GM18907 (cell line): ENCODE measurements at regions not wholly inside any gene's neighbourhood (a gene's known extent, or its start where the extent isn't known, plus 50 kb on each side); places are given as distances from the start of the nearest gene placed in this dataset.

Experiments used
- ATAC-seq: cut with Tn5 transposase; IDR thresholded peaks from one replicate; pipeline ENCODE4 v1.9.1; 2021; ENCODE audit warnings: mild to moderate bottlenecking, moderate library complexity; ENCODE audit not compliant: unreplicated experiment

DNA sequence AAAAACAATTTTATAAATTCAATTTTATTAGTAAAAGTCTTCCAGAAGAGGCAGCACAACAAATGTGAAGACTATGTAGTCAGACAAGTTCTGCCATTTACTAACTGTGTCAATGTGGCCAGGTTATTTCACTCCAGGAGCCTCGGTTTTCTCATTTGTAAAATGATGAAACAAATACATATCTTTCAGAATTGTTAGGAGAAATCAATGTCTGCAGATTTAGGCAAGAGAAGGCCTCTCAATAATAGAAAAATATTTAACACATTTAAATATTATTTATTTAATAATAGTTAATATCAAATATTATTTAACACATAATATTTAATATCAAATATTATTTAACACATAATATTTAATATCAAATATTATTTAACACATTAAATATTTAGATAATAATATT is 75.6 kb upstream of the PTGFR start:
- ATAC-seq: no peak

DNA sequence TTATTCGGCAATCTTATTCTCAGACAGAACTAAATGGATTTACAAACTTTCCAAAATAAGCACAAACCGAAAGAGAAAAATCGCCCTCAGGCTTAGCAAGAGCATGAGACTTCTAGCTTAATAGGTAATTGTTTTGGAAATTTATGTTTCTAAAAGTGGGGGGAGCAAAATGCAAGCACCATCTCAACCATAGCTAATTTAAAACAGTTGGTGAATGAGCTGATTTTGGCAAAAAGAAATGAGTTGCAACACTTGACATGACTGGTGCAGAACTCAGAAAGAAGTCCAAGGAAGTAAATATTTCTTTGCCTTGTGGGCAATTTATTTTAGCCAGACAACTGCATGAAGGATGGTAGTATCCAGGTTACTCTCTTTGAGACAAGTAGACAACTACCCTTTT is 71.5 kb upstream of the PTGFR start:
- no peak for ATAC-seq

DNA sequence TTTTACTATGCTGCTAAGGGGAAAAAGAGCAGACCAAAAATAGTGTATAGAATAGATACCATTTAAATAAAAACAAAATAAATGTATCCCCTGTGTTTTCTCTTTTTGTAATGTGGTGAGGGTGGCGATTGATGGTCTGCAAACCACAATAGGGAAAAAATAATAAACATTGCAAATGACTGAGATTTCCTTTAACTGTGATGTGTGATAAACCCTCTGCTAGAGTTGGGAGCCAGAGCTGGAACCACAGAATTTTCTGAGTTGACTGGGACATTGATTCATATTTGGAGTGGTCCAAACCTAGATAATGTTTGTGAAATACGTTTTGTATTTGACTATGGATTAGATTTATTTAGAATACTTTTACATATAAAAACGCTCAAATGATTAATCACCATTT is 70.6 kb upstream of the PTGFR start:
- no peak for ATAC-seq

DNA sequence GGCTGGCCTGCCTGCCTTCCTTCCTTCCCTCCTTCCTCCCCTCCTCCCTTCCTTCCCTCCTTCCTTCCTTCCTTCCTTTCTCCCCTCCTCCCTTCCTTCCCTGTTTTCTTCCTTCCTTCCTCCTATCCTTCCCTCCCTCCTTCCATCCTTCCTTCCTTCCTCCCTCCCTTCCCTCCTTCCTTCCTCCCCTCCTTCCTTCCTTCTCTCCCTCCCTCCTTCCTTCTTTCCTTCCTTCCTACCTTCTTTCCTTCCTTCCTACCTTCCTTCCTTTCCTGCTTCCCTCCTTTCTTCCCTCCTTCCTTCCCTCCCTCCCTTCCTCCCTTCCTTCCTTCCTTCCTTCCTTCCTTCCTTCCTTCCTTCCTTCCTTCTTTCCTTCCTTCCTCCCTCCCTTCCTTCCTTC is 70.1 kb upstream of the PTGFR start:
- ATAC-seq: no peak

DNA sequence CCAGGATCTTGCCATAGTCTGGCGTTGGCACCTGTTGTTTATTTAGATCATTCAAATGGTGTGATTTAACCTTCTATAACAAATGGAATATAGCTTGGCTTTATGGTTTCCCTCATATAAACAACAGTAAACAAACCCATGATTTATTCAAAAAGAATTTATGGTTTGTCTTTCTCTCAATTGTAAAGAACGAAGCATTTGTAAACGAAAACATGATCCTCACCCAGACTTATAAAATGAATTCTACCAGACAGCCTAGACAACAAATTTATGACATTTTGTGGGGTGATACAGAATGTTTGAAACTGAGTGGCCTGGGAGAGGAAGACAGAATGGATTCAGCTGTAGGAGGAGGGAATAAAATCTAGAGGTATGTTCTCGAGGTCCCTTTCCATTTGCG is 66.1 kb upstream of the PTGFR start:
- ATAC-seq: no peak

DNA sequence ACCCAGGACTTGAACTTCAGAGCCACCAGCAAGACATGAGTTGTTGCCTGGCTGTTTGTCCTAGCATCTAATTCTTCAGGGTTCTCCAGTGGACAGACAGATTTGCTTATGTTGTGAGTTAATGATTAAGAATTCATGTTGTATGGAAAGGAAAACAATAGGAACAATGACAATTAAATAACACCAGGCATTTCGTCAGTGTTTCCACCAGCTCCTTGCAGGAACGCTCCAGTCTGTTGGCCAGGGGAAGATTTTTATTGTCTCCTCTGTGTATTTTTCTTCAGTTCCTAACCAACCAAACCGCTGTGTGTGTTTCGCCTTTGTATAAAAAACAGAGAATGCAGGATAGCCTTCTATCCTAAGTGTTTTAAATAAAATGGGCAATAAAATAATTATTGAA is 64.4 kb upstream of the PTGFR start:
- ATAC-seq: no peak

DNA sequence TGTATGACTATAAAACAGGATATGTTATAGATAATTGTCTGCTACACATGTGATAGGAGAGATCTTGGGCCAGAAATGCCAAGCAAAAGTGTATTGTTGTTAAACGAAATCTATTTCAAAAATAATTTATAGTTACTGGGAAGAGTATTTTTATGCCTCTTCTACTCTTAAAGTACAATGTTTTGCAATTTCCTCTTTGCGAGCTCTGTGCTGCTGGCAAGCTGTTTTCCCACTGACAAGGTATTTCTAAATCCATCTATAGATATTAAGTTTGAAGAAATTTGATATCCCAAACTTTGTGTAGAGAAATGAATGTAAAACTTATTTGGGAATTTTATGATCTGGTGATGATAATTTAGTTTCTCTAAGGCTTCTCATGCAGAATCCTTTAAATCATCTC is 63.3 kb upstream of the PTGFR start:
- ATAC-seq: no peak

DNA sequence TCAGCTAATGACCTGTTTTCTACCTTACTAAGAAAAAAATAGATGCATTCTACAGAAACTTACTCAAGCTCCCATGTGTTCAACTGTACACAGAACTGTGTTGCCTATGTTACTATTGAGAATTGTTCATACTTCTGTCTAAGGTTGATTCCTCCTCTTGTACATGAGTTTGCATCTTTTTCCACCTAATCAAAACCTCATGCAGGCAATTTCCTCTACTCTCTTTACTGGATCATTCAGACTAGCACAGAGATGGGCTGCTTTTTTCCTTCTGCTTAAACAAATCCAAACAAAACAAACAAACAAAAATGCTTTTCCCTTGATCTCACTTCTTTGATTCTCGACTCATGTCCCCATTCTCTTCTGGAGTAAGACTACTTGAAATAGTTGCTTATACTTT is 58.8 kb upstream of the PTGFR start:
- ATAC-seq: no peak

DNA sequence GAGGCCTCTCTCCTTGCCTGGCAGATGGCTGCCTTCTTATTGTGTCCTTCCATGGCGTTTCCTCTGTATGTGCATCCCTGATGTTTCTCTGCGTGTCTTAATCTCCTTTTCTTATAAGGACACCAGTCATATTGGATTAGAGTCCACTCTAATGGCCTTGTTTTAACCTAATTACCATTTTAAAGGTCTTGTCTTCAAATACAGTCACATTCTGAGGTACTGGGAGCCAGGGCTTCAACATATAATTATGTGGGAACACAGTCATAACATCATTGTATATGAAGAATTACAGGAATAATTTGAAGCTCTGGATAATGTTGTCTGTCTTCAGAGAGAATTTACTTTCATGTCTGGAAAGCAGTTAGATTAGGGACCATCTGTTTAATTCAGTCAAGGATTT is 56.4 kb upstream of the PTGFR start:
- no peak for ATAC-seq

DNA sequence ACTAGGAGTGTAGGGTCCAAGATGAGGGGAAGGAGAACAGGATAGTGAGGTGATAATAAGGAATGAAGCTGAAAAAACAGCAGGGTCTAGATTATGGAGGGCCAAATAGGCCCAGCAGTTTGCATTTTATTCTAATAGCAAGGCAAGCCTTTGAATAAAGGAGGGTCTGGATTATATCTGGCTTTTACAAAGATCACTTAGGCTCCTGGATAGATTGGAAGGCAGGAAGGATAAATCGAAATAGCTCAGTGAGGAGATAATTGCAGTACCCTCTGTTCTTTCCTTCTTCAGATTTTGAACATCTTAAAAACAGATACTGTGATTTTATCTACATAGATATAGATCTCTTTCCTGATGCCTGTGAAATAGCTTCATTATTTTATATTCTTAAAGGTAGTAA is 53.8 kb upstream of the PTGFR start:
- no peak for ATAC-seq

DNA sequence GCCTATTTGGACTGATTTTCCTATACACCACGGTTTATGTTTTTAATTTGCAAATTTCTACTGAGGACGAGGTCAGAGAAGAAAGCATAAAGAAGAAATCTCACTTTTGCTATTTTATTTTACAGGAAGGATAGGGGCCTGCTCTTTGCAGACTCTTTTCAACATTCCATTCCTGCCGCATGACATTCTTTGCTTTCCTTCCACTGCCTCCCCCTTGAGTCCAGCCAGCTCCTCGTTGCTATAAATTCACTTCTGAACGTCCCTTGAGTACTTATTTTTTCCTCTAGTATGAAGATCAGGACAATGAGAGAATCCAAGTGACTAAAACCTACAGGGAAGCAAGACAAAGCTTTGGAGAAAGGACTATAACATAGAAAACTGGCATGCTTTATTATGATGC is 53.4 kb upstream of the PTGFR start:
- ATAC-seq: no peak

DNA sequence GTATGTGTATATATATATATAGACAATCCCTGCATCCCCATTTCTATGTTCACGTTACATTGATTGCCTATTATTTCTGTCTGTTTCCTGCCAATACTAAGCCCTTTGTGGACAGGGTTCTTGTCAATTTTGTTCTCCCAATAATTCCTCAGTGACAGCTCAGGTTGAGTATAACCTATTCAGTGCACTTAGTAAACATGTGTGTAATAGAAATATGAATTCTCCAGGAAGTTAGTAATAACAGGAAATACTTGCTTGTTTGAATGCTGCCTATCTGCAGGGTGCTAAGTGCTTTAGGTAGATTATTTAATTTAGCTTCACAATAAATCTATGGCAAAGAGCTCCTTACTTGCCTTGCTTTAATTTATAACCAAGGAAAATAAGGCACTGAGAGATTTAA is 52.8 kb upstream of the PTGFR start:
- ATAC-seq: no peak

DNA sequence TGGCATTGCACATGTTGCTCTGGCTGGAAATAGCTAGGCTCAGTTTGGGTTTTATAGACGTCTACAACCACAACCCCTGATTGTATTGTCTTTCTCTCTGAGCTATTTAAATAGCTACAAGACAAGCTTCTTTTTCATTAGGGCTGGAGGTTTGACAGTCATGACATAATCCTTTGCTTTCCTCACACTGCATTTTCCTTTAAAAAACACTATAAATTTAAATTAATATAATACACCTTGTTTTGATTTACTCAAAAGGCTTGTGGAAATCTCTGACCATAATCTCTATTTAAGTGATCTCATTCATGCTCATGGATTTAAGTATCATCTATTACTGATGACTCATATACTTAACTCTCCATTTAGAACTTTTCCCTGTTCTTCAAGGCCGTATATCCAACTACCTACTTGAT is 50.4 kb upstream of the PTGFR start:
- no peak for ATAC-seq
